ENCODE measurements at regions not wholly inside any gene's neighbourhood (a gene's known extent, or its start where the extent isn't known, plus 50 kb on each side); places are given as distances from the start of the nearest gene placed in this dataset.

- H3K27ac Mint-ChIP-seq, result no peak overlapping the region
- no peak overlapping the region for H3K27ac ChIP-seq (ENCODE audit: low read depth, low read length)
- no peaks in the 10 kb centered on the region for H3K9me3 Mint-ChIP-seq
- 100% methylated on average over 3 of the region's 3 CpGs; no CpG with 5 or more reads in 1 of the 2 experiments for WGBS, 2 experiments (ENCODE audit: insufficient coverage in 1 of 2, insufficient read length in 1 of 2)
- H3K4me1 Mint-ChIP-seq, result peaks cover 2% of the 10 kb centered on the region
- TF ChIP-seq CTCF (conservative IDR thresholded peaks at IDR 0.05), result no peak
- no peaks in the 10 kb centered on the region for H3K36me3 ChIP-seq (ENCODE audit: control insufficient read depth, insufficient read depth, low read length)
- H3K9me3 ChIP-seq (ENCODE audit: control insufficient read depth, low read length), result no peaks in the 10 kb centered on the region
- no peak for DNase-seq
- H3K27me3 ChIP-seq (ENCODE audit: control insufficient read depth, insufficient read depth, low read length, poor library complexity, severe bottlenecking), result no peaks in the 10 kb centered on the region
- no peaks in the 10 kb centered on the region for H3K36me3 Mint-ChIP-seq (ENCODE audit: low read depth)
- H3K4me1 ChIP-seq (ENCODE audit: control insufficient read depth, insufficient read depth, low read length), result no peaks in the 10 kb centered on the region
- no peak overlapping the region for H3K4me3 Mint-ChIP-seq
- no peak overlapping the region for H3K9ac ChIP-seq (ENCODE audit: extremely low read depth, low read length, poor library complexity, severe bottlenecking)
- H3K4me3 ChIP-seq (ENCODE audit: low read length), result no peak overlapping the region
- no peaks in the 10 kb centered on the region for H3K27me3 Mint-ChIP-seq (ENCODE audit: insufficient read depth)
Measured at GRCh38 chr2:78715293-78715692, 310.2 kb upstream of the REG3G start.

- no peak overlapping the region for H3K4me3 ChIP-seq (ENCODE audit: low read length)
- no peak overlapping the region for H3K4me3 Mint-ChIP-seq
- peaks cover 2% of the 10 kb centered on the region for H3K4me1 Mint-ChIP-seq
- H3K36me3 Mint-ChIP-seq (ENCODE audit: low read depth), result no peaks in the 10 kb centered on the region
- peak overlapping the region; percentile 84 for H3K27ac Mint-ChIP-seq
- H3K9me3 ChIP-seq (ENCODE audit: control insufficient read depth, low read length), result no peaks in the 10 kb centered on the region
- no peak for TF ChIP-seq CTCF (conservative IDR thresholded peaks at IDR 0.05)
- no peaks in the 10 kb centered on the region for H3K27me3 Mint-ChIP-seq (ENCODE audit: insufficient read depth)
- no peaks in the 10 kb centered on the region for H3K27me3 ChIP-seq (ENCODE audit: control insufficient read depth, insufficient read depth, low read length, poor library complexity, severe bottlenecking)
- H3K27ac ChIP-seq (ENCODE audit: low read depth, low read length), result no peak overlapping the region
- no peaks in the 10 kb centered on the region for H3K9me3 Mint-ChIP-seq
- H3K4me1 ChIP-seq (ENCODE audit: control insufficient read depth, insufficient read depth, low read length), result no peaks in the 10 kb centered on the region
- H3K36me3 ChIP-seq (ENCODE audit: control insufficient read depth, insufficient read depth, low read length), result no peaks in the 10 kb centered on the region
- 75 to 89% methylated on average over 1 of the region's 1 CpG for WGBS, 2 experiments (ENCODE audit: insufficient coverage in 1 of 2, insufficient read length in 1 of 2)
- H3K9ac ChIP-seq (ENCODE audit: extremely low read depth, low read length, poor library complexity, severe bottlenecking), result no peak overlapping the region
- no peak for DNase-seq
Measured at GRCh38 chr2:78718024-78718423, 307.5 kb upstream of the REG3G start.

- TF ChIP-seq CTCF (conservative IDR thresholded peaks at IDR 0.05), result no peak
- H3K36me3 Mint-ChIP-seq (ENCODE audit: low read depth), result no peaks in the 10 kb centered on the region
- H3K9me3 ChIP-seq (ENCODE audit: control insufficient read depth, low read length), result no peaks in the 10 kb centered on the region
- WGBS, 2 experiments (ENCODE audit: insufficient coverage in 1 of 2, insufficient read length in 1 of 2), result 100% methylated on average over 1 of the region's 1 CpG; no CpG with 5 or more reads in 1 of the 2 experiments
- H3K27ac ChIP-seq (ENCODE audit: low read depth, low read length), result no peak overlapping the region
- peaks cover 2% of the 10 kb centered on the region for H3K4me1 Mint-ChIP-seq
- H3K9ac ChIP-seq (ENCODE audit: extremely low read depth, low read length, poor library complexity, severe bottlenecking), result no peak overlapping the region
- H3K27me3 ChIP-seq (ENCODE audit: control insufficient read depth, insufficient read depth, low read length, poor library complexity, severe bottlenecking), result no peaks in the 10 kb centered on the region
- no peaks in the 10 kb centered on the region for H3K36me3 ChIP-seq (ENCODE audit: control insufficient read depth, insufficient read depth, low read length)
- H3K4me3 ChIP-seq (ENCODE audit: low read length), result no peak overlapping the region
- H3K27ac Mint-ChIP-seq, result peak overlapping the region; percentile 84
- H3K9me3 Mint-ChIP-seq, result no peaks in the 10 kb centered on the region
- H3K4me1 ChIP-seq (ENCODE audit: control insufficient read depth, insufficient read depth, low read length), result no peaks in the 10 kb centered on the region
- DNase-seq, result no peak
- no peak overlapping the region for H3K4me3 Mint-ChIP-seq
- no peaks in the 10 kb centered on the region for H3K27me3 Mint-ChIP-seq (ENCODE audit: insufficient read depth)
Measured at GRCh38 chr2:78718473-78718872, 307.0 kb upstream of the REG3G start.
